ENCODE measurements at regions not wholly inside any gene's neighbourhood (a gene's known extent, or its start where the extent isn't known, plus 50 kb on each side); places are given as distances from the start of the nearest gene placed in this dataset.

- DNase-seq (no peak), ATAC-seq (no peak)
- H3K4me3 Mint-ChIP-seq = no peak overlapping the region
- H3K4me1 Mint-ChIP-seq = no peaks in the 10 kb centered on the region
- no peaks in the 10 kb centered on the region for H3K9me3 Mint-ChIP-seq
- peaks cover 3 to 26% (median 7%) of the 10 kb centered on the region in 5 donors for H3K27me3 Mint-ChIP-seq
- no peaks in the 10 kb centered on the region for H3K36me3 Mint-ChIP-seq
- no peak overlapping the region for H3K27ac Mint-ChIP-seq
- POLR2A ChIA-PET = no interaction called here
These were observed 173.5 kb downstream of the TRIM29 start for GRCh38 chr11:119964136-119965025.

DNA sequence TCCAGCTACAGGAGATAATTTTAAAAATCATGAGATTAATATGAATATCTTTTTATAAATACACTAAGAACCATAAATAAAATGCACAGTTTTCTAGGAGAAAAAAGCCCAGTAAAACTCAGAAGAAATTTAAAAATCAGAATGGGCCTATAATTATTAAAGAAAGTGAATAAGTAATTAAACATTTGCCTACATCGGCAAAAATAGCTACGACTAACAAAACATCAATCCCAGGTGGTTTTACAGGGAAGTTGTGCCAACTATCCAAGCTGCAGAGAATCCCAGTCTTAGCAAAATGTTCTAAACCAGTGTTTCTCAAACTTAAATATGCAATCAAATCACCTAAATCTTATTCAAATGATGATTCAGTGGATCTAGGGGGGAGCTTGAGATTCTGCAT lies 180.0 kb downstream of the TRIM29 start:
- DNase-seq (no peak), ATAC-seq (no peak)
- Mint-ChIP-seq H3K36me3 (no peaks in the 10 kb centered on the region), H3K27ac (no peak overlapping the region), H3K9me3 (peaks cover 0 to 2% (median 0%) of the 10 kb centered on the region in 9 donors), H3K4me1 (no peaks in the 10 kb centered on the region), H3K4me3 (no peak overlapping the region), H3K27me3 (peaks cover 10 to 31% (median 14%) of the 10 kb centered on the region in 5 donors)
- POLR2A ChIA-PET = no interaction called here

GRCh38 chr11:119952441-119952840 lies 185.5 kb downstream of the TRIM29 start:
- Mint-ChIP-seq H3K27ac (no peak overlapping the region), H3K36me3 (no peaks in the 10 kb centered on the region), H3K9me3 (peaks cover 0 to 2% (median 0%) of the 10 kb centered on the region in 9 donors), H3K4me3 (no peak overlapping the region), H3K4me1 (no peaks in the 10 kb centered on the region), H3K27me3 (peaks cover 20 to 63% (median 33%) of the 10 kb centered on the region in 5 donors)
- ATAC-seq (no peak), DNase-seq (no peak)
- POLR2A ChIA-PET = no interaction called here

GRCh38 chr11:119943298-119943655 lies 194.6 kb downstream of the TRIM29 start:
- no peaks in the 10 kb centered on the region for H3K9me3 Mint-ChIP-seq
- H3K27ac Mint-ChIP-seq = peak overlapping the region in 1 of 10 donors; percentile 34
- no peaks in the 10 kb centered on the region for H3K36me3 Mint-ChIP-seq
- DNase-seq (no peak), ATAC-seq (no peak)
- H3K27me3 Mint-ChIP-seq = peaks cover 9 to 65% (median 26%) of the 10 kb centered on the region in 5 donors
- no peak overlapping the region for H3K4me3 Mint-ChIP-seq
- H3K4me1 Mint-ChIP-seq = no peaks in the 10 kb centered on the region
- POLR2A ChIA-PET = no interaction called here

- no peak for DNase-seq
- POLR2A ChIA-PET = no interaction called here
- Mint-ChIP-seq H3K36me3 (no peaks in the 10 kb centered on the region), H3K9me3 (no peaks in the 10 kb centered on the region), H3K4me1 (no peaks in the 10 kb centered on the region), H3K27me3 (peaks cover 9 to 60% (median 26%) of the 10 kb centered on the region in 5 donors), H3K27ac (peak overlapping the region in 1 of 10 donors; percentile 5), H3K4me3 (no peak overlapping the region)
- no peak for ATAC-seq
These were observed 195.2 kb downstream of the TRIM29 start for GRCh38 chr11:119942583-119943297.

DNA sequence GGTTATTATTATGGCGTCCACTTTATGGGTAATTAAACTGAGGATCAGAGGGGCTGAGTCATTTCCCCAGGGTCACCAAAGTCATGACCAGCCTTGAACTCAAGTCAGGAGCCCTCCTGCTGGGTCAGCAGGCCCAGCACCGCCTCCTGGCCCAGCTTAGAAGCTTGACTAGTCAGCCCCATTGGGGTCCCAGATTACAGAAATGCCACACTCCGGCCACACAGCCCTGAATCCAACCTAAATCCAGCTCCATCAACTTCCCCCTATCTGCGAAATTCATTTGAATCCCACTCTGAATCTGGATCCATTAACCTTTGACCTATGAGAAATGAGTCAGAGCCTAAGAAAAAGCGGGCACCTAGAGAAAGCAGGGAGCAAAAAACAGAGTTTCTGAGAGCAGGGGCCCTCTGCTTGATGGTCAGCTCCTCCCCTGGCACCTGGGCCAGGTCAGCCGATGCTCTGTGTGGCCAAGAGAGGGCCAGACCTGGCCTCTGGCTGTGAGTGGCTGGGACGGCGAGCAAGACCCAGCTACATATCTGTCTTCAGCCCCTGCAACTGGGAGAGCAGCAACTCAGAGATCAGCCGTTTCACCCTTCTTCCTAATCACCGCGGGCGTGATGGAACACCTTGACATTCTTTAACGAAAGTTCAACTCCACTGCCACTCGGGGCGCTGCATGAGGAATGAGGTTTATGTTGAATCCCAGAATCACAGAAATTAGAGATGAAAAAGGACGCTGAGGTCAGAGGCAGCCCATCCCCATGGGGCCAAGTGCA lies 196.1 kb downstream of the TRIM29 start:
- Mint-ChIP-seq H3K4me3 (no peak overlapping the region), H3K27me3 (peaks cover 10 to 58% (median 26%) of the 10 kb centered on the region in 5 donors), H3K4me1 (no peaks in the 10 kb centered on the region), H3K9me3 (no peaks in the 10 kb centered on the region), H3K36me3 (no peaks in the 10 kb centered on the region), H3K27ac (no peak overlapping the region)
- no peak for ATAC-seq
- POLR2A ChIA-PET = no interaction called here
- DNase-seq = no peak

DNA sequence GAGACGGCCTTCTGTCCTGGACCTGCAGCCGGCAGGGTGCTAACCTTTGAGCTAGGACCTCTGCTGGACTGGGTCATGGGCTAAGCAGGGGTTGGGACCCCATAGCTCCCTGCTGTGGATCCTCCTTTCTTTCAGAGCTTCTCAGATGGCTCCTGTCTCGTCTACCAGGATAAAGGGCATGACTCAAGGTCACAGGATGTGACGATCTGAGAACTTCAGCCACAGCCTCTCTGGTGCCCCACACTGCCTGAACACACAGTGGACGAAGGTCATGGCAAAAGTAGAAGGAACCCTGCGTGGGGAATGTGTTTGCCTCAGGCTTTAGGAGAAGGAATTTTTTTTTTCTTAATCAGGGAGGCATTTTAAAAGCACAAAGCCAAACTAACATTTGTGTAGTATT lies 196.7 kb downstream of the TRIM29 start:
- no peak overlapping the region for H3K4me3 Mint-ChIP-seq
- no peak for ATAC-seq
- H3K27ac Mint-ChIP-seq = no peak overlapping the region
- POLR2A ChIA-PET = no interaction called here
- no peaks in the 10 kb centered on the region for H3K9me3 Mint-ChIP-seq
- no peaks in the 10 kb centered on the region for H3K4me1 Mint-ChIP-seq
- no peaks in the 10 kb centered on the region for H3K36me3 Mint-ChIP-seq
- peaks cover 11 to 58% (median 32%) of the 10 kb centered on the region in 5 donors for H3K27me3 Mint-ChIP-seq
- DNase-seq = no peak

DNA sequence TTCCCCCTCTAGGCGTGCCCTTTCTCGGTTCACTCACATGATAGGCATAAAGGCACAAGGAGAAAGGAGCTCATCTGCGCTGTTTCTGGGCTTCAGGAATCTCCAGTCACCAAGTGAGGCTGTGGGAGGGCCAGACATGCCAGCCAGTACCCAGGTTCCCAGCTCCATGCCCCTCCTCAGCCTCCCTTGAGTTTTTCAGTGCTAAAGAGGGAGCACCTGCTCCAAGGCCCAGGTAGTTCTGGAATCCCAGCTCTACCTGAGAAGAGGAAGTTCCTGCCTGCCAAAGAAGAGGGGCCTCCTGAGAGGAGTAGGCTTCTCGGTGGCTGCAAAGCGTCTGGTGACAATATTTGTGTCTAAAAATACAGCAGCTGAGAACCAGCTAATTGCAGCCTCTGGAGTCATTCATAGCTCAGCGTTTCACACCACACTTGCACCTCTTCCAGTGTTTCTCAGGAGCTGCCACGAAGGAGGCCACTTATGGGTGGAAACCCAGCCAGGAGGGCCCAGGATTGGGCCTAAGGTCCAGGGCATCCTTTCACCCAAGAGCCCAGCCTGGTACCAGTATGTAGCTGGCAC lies 197.4 kb downstream of the TRIM29 start:
- no peaks in the 10 kb centered on the region for H3K4me1 Mint-ChIP-seq
- POLR2A ChIA-PET = no interaction called here
- H3K9me3 Mint-ChIP-seq = no peaks in the 10 kb centered on the region
- H3K27me3 Mint-ChIP-seq = peaks cover 10 to 56% (median 31%) of the 10 kb centered on the region in 5 donors
- H3K27ac Mint-ChIP-seq = no peak overlapping the region
- H3K4me3 Mint-ChIP-seq = no peak overlapping the region
- H3K36me3 Mint-ChIP-seq = no peaks in the 10 kb centered on the region
- DNase-seq (no peak), ATAC-seq (no peak)

- Mint-ChIP-seq H3K27ac (no peak overlapping the region), H3K27me3 (peaks cover 4 to 39% (median 24%) of the 10 kb centered on the region in 5 donors), H3K4me1 (peaks cover 0 to 1% (median 0%) of the 10 kb centered on the region in 4 donors), H3K9me3 (no peaks in the 10 kb centered on the region), H3K36me3 (no peaks in the 10 kb centered on the region), H3K4me3 (no peak overlapping the region)
- ATAC-seq (no peak), DNase-seq (no peak)
- POLR2A ChIA-PET = no interaction called here
These were observed 200.5 kb downstream of the TRIM29 start for GRCh38 chr11:119937412-119937811.

GRCh38 chr11:119936426-119936825 lies 201.5 kb downstream of the TRIM29 start:
- POLR2A ChIA-PET = no interaction called here
- no peak for ATAC-seq
- no peak overlapping the region for H3K27ac Mint-ChIP-seq

DNA sequence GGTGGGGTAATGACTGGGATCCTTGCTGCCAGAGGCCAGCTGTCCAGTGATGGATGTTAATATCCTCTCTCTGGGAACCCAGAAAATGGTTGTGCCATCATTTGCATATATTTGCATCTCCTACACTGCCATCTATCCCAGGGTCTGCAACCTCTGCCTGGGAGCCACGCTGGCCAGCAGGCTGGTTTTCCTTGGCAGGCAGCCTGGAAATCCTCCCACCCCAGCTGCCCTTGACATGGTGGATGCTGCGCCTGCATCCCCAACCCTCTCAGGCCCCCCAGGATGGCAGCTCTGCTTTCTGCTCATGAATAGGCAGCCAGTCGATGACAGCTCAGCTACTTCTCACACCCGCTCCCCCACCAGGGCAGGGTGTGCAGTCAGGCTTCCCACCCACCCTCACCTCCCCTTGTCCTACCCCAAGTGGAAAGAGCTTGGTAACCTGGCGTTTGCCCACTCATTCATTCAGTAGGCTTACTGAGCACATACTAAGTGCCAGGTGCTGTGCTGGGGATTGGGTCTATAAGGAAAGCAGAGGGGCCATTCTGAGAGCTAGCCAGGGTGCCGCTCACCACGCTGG lies 202.5 kb downstream of the TRIM29 start:
- ATAC-seq = no peak
- POLR2A ChIA-PET = no interaction called here

More at GRCh38 chr11:119936426-119936825, 201.5 kb downstream of the TRIM29 start:
- peaks cover 0 to 1% (median 0%) of the 10 kb centered on the region in 4 donors for H3K4me1 Mint-ChIP-seq
- peaks cover 0 to 4% (median 0%) of the 10 kb centered on the region in 9 donors for H3K9me3 Mint-ChIP-seq
- H3K27me3 Mint-ChIP-seq = peaks cover 8 to 46% (median 20%) of the 10 kb centered on the region in 5 donors
- DNase-seq = no peak
- H3K36me3 Mint-ChIP-seq = no peaks in the 10 kb centered on the region
- H3K4me3 Mint-ChIP-seq = no peak overlapping the region

DNA sequence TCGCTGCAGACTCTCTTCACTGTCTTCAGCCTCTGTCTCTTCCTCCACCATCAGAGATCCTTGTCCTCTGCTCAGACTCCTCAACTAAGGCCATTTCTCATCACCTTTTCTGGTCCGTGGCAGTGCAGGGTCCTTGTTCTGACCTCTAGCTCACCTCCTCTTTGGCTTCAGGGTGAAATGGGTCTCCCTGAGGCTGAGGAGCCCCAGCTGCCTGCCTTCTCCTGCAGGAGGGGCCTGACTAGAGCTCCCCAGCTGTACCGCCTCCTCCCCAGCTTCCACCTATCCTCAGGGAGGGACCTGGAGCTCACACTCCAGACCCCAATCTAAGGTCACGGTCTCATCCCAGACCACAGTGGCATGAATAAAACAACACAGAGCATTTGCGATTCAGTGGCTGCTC lies 203.0 kb downstream of the TRIM29 start:
- Mint-ChIP-seq H3K27me3 (peaks cover 10 to 59% (median 27%) of the 10 kb centered on the region in 5 donors), H3K9me3 (peaks cover 0 to 15% (median 0%) of the 10 kb centered on the region in 9 donors), H3K4me1 (peaks cover 0 to 1% (median 0%) of the 10 kb centered on the region in 4 donors), H3K27ac (no peak overlapping the region), H3K4me3 (no peak overlapping the region), H3K36me3 (no peaks in the 10 kb centered on the region)
- POLR2A ChIA-PET = no interaction called here
- DNase-seq (no peak), ATAC-seq (no peak)

More for the DNA sequence above, 202.5 kb downstream of the TRIM29 start:
- Mint-ChIP-seq H3K27ac (peak overlapping the region in 1 of 10 donors; percentile 21), H3K27me3 (peaks cover 10 to 56% (median 25%) of the 10 kb centered on the region in 5 donors), H3K4me3 (no peak overlapping the region), H3K9me3 (peaks cover 0 to 14% (median 0%) of the 10 kb centered on the region in 9 donors), H3K4me1 (peaks cover 0 to 1% (median 0%) of the 10 kb centered on the region in 4 donors), H3K36me3 (no peaks in the 10 kb centered on the region)
- no peak for DNase-seq

All from naive thymus-derived CD8-positive, alpha-beta T cell (primary cell).